ENCODE measurements at regions not wholly inside any gene's neighbourhood (a gene's known extent, or its start where the extent isn't known, plus 50 kb on each side); places are given as distances from the start of the nearest gene placed in this dataset.

GRCh38 chr12:61564466-61564865 is 695.7 kb upstream of the USP15 start (continued):
- TF ChIP-seq TCF7 (CRISPR knock-in tag; IDR thresholded peaks at IDR 0.05; ENCODE audit: low read depth) (no peak), MXD4 (CRISPR knock-in tag; IDR thresholded peaks at IDR 0.05; ENCODE audit: borderline replicate concordance) (no peak)

GRCh38 chr12:61566183-61566582 is 694.0 kb upstream of the USP15 start:
- H3K9me3 Mint-ChIP-seq, result no peaks in the 10 kb centered on the region
- ATAC-seq (peak; percentile 90), DNase-seq (ENCODE audit: low spot score) (no peak)
- H3K4me3 Mint-ChIP-seq, result no peak overlapping the region
- peaks cover 53% of the 10 kb centered on the region for H3K4me1 Mint-ChIP-seq
- CTCF ChIA-PET, result no interaction called here
- TF ChIP-seq SOX15 (CRISPR knock-in tag; IDR thresholded peaks at IDR 0.05) (no peak), CDX4 (CRISPR knock-in tag; IDR thresholded peaks at IDR 0.05; ENCODE audit: borderline replicate concordance) (no peak), ZBTB21 (CRISPR knock-in tag; IDR thresholded peaks at IDR 0.05; ENCODE audit: borderline replicate concordance) (no peak), ZNF138 (CRISPR knock-in tag; conservative IDR thresholded peaks at IDR 0.05) (no peak), EMX1 (CRISPR knock-in tag; IDR thresholded peaks at IDR 0.05) (no peak), ZNF532 (CRISPR knock-in tag; IDR thresholded peaks at IDR 0.05; ENCODE audit: borderline replicate concordance) (no peak), ZNF121 (CRISPR knock-in tag; IDR thresholded peaks at IDR 0.05) (no peak), NR3C1 (CRISPR knock-in tag; conservative IDR thresholded peaks at IDR 0.05; ENCODE audit: low read depth) (no peak), ZNF671 (CRISPR knock-in tag; IDR thresholded peaks at IDR 0.05) (no peak), HMGA2 (CRISPR knock-in tag; IDR thresholded peaks at IDR 0.05) (no peak), FOXP1 (CRISPR knock-in tag; IDR thresholded peaks at IDR 0.05; ENCODE audit: borderline replicate concordance) (no peak), MLX (CRISPR knock-in tag; IDR thresholded peaks at IDR 0.05) (no peak)
- TF ChIP-seq, protein P1, sequence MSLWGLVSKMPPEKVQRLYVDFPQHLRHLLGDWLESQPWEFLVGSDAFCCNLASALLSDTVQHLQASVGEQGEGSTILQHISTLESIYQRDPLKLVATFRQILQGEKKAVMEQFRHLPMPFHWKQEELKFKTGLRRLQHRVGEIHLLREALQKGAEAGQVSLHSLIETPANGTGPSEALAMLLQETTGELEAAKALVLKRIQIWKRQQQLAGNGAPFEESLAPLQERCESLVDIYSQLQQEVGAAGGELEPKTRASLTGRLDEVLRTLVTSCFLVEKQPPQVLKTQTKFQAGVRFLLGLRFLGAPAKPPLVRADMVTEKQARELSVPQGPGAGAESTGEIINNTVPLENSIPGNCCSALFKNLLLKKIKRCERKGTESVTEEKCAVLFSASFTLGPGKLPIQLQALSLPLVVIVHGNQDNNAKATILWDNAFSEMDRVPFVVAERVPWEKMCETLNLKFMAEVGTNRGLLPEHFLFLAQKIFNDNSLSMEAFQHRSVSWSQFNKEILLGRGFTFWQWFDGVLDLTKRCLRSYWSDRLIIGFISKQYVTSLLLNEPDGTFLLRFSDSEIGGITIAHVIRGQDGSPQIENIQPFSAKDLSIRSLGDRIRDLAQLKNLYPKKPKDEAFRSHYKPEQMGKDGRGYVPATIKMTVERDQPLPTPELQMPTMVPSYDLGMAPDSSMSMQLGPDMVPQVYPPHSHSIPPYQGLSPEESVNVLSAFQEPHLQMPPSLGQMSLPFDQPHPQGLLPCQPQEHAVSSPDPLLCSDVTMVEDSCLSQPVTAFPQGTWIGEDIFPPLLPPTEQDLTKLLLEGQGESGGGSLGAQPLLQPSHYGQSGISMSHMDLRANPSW (CRISPR knock-in tag; conservative IDR thresholded peaks at IDR 0.05; ENCODE audit: low read depth), result no peak
- TF ChIP-seq, protein P2, sequence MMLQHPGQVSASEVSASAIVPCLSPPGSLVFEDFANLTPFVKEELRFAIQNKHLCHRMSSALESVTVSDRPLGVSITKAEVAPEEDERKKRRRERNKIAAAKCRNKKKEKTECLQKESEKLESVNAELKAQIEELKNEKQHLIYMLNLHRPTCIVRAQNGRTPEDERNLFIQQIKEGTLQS (CRISPR knock-in tag; conservative IDR thresholded peaks at IDR 0.05), result no peak
- H3K27ac Mint-ChIP-seq, result peak overlapping the region; percentile 26
- H3K27me3 Mint-ChIP-seq (ENCODE audit: low read depth), result no peaks in the 10 kb centered on the region; the same call in 1 of the 2 replicates
- H3K36me3 Mint-ChIP-seq, result no peaks in the 10 kb centered on the region
- POLR2A ChIA-PET, result no interaction called here

GRCh38 chr12:61574339-61574738 is 685.9 kb upstream of the USP15 start:
- POLR2A ChIA-PET, result interaction anchor here (0.6 kb wide), 1 partner anchor 545 kb away, joined by 9 read pairs; no protein-coding TSS in a partner anchor
- no peak overlapping the region for H3K4me3 Mint-ChIP-seq

More at GRCh38 chr12:61574339-61574738, 685.9 kb upstream of the USP15 start:
- CTCF ChIA-PET, result no interaction called here
- TF ChIP-seq ZNF121 (CRISPR knock-in tag; IDR thresholded peaks at IDR 0.05), result no peak
- TF ChIP-seq NR2C2 (CRISPR knock-in tag; IDR thresholded peaks at IDR 0.05), result no peak
- TF ChIP-seq ZNF512 (CRISPR knock-in tag; IDR thresholded peaks at IDR 0.05; ENCODE audit: borderline replicate concordance), result no peak
- no peak for TF ChIP-seq MYBL2 (CRISPR knock-in tag; IDR thresholded peaks at IDR 0.05)
- no peaks in the 10 kb centered on the region for H3K36me3 Mint-ChIP-seq
- H3K9me3 Mint-ChIP-seq, result no peaks in the 10 kb centered on the region
- H3K4me1 Mint-ChIP-seq, result peaks cover 11% of the 10 kb centered on the region
- no peak for ATAC-seq
- DNase-seq (ENCODE audit: low spot score), result no peak
- H3K27me3 Mint-ChIP-seq (ENCODE audit: low read depth), result no peaks in the 10 kb centered on the region
- H3K27ac Mint-ChIP-seq, result no peak overlapping the region
